ENCODE measurements at regions not wholly inside any gene's neighbourhood (a gene's known extent, or its start where the extent isn't known, plus 50 kb on each side); places are given as distances from the start of the nearest gene placed in this dataset.

DNA sequence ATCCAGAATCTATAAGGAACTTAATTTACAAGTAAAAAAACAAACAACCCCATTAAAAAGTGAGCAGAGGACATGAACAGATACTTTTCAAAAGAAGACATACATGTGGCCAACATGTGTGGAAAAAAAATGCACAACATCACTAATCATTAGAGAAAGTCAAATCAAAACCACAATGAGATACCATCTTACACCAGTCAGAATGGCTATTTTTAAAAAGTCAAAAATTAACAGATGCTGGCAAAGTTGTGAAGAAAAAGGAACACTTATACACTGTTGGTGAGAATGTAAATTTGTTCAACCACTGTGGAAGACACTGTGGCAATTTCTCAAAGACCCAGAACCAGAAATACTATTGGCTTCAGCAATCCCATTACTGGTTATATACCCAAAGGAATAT lies 830.0 kb upstream of the ALCAM start:
- intact Hi-C loops (cut with micrococcal nuclease), result no loop called here

DNA sequence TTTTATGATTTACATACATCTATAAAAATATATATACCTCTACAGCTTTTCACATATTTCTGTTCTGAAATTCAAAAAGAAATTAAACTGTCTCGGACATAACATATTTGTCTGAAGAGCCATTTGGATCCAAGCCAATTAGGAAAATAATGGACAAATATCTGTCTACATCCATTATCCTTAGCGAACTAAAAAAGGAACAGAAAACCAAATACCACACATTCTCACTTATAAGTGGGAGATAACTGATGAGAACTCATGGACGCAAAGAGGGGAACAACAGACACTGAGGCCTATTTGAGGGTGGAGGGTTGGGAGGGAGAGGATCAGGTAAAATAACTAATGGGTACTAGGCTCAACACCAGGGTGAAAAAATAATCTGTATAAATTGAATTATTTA lies 829.4 kb upstream of the ALCAM start:
- intact Hi-C loops (cut with micrococcal nuclease), result no loop called here

DNA sequence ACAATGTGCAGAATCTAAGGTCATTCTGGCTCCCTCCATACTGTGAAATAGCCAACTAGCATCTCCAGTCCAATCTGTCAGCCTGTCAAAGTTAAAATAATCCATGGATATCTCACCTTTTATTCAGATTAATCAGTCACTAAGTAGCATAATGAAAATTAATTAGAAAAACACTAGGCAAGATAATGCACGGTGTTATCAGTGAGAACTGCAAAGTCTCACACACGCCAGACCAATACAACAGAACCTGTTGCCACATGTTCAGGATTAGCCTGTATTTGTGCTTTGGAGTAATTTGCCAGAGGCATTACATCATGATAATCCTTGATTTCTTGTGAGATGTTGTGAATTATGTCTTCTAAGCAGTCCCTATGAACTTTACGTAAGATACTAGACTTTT lies 820.4 kb upstream of the ALCAM start:
- intact Hi-C loops (cut with micrococcal nuclease), result no loop called here

DNA sequence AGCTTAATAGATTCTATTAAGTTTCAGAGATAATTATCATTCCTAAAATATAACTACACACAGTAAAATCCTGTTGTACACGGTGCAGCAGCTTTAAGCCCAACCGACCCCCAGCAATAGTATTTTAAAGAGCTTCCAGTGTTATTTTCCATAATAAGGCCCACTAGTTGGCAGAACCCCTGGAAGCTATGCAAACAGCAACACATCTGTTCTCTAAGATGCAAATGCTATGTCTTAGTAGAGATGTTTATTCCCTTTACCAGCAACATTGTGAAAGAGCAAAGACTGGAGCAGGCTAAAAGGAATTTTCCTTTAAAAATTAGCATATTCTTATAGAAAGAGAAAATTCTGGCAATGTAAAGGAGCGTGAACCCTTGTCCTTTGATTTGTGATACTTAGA lies 819.7 kb upstream of the ALCAM start:
- intact Hi-C loops (cut with micrococcal nuclease), result no loop called here

DNA sequence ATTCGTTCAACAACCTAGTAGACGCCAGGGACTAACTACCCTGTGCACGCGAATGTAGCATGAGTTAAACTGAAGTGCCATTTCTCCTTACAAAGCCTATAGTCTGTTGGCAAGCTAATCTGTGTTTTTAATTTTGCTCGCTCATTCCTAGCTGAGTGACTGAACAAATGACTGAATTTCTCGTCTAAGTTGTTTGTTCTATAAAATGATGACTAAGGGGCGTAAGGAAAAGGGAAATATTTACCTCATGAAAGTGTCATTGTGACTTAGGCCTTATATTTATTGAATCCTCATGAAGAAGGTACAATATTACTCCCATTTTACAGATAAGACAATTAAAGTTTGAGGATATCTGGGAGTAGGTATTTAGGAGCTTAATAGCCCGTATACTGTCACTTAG lies 818.3 kb upstream of the ALCAM start:
- intact Hi-C loops (cut with micrococcal nuclease), result no loop called here

DNA sequence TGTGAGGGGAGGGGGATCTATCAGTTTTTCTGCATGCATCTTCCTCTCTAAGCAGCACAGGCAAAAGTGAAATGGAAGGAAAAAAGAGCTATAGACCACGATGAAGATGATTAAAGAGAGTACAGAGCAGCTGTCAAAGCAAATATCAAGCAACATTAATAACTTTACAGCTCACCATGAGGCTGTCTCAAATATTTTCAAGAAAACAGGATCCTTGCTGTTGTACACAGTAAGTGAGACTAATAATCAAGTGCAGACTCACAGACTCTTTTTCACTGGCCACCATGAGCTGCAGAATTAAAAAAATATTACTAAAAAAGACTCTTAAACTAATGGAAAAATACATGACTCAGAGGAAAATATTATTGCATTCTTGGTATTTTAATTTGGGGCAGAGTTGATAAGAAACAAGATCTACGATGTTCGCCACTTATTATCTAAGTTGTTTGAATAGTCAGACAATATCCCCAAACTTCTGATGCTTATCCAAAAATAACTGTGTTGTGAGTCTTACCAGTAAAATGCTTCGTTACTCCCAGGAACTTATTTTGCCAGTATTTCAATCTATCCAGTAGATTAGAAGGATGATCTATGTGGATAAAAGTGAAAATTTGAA lies 817.5 kb upstream of the ALCAM start:
- intact Hi-C loops (cut with micrococcal nuclease), result no loop called here

DNA sequence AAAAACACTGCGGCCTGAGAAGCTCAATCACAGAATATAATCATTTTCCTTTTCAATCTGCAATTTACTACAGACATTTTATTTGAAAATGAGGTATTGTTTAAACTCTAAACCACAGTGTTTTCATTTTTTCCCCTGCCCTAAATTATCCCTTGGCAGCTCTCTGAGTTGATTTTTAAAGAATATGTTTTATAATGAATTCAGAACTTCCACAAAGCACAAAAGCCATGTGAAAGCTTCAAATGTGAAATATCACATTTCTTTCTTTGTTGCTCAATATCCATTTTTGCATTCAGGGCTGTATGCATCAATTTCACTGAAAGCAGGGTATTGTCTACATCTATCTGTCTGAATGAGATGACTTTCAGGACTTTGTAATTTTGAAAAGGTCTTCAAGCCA lies 813.6 kb upstream of the ALCAM start:
- intact Hi-C loops (cut with micrococcal nuclease), result no loop called here

DNA sequence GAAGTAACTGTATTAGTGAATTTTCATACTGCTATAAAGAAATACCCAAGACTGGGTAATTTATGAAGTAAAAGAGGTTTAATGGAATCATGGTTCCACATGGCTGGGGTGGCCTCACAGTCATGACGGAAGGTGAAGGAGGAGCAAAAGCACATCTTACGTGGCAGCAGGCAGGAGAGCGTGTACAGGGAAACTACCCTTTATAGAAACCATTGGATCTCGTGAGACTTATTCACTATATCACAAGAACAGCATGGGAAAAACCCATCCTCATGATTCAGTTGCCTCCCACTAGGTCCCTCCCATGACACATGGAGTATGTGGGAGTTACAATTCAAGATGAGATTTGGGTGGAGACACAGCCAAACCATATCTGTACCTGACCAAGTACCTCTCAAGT lies 812.3 kb upstream of the ALCAM start:
- intact Hi-C loops (cut with micrococcal nuclease), result no loop called here

DNA sequence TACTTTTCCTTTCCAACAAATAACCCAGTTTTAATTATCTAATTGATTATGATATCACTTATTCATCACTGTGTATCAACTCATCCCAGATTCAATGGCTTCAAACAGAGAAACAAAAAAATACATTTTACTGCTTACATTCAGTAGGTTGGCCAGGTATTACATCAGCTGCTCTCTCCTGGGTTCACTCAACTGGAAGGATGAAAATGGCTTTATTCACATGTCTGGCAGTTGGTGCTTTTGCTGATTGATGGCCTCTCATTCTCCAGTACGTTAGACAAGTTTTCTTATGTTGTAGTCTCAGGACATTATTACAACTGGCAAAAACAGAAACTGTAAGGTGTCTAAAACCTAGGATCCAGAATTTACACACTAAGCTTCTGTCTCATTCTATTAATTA lies 811.0 kb upstream of the ALCAM start:
- intact Hi-C loops (cut with micrococcal nuclease), result no loop called here

DNA sequence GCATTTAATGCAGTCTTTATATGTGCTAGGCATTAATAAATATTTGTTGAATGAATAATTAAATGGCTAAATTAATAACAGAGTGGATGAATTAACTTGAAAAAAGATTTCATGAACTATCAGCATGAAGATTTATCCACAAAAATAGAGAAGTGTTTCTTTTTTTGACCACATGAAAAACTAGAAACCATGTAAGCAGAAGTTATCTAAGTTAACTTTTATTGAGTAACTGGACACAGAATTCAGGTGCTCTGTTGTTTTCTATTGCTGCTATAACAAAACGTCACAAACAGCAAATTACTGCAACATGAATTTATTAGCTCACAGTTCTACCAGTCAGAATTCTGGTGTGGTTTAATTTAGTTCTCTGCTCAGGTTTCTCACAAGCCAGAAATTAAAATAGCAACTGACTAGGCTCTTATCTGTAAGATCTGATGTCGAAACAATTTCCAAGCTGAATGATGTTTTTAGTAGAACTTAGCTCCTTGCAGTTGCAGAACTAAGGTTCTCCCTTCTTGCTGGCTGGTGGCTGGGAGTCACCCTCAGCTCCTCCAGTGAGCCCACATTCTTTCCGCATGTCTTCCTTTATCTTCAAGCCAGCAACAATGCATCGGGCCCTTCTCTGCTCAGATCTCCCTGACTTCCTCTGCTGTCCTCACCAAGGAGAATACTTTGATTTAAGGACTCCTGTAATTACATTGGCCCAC lies 810.2 kb upstream of the ALCAM start:
- intact Hi-C loops (cut with micrococcal nuclease), result no loop called here

DNA sequence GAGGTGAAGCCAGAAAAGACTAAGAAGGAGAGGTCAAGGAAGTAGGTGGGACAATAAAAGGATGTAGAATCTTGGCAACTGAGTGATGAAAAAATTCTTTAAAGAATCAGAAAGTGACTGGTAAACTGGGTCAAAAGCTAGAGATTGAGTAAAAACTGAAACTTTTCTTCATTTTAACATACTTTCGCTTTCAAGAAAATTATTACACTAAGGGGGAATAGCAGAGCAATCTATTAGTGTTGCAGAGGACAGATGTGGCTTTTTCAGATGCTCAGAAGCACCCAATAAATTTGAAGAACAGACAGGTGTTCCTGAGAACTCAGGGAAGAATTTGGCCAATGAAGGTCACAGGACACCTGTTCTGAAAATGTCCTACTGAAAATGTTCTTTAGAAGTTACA lies 805.4 kb upstream of the ALCAM start:
- intact Hi-C loops (cut with micrococcal nuclease), result no loop called here

DNA sequence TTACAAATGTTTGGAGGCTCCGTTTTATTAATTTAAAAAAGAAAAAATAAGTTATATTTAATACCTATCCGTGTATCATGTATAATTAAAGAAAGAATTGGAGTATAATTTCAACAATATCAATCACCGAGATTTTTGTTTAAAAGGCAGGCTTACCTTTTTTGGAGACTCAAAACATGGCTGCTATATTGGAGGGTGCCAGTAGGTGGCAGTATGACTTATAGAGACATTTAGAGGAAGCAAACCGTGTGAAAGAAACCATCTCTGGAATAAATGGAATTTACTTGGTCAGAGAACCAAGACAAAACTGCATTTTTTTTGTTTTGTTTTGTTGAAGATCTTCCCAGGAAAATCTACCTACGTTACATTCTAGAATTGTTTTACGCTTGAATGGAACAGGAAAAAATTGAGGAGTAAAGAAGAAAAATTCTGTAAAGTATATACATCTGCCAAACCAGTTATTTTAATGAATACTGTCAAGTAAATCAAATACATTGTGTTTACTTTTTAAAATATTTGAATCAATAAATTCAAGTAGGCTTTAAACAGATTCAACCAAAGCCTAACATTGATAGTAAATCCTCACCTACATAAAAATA lies 802.6 kb upstream of the ALCAM start:
- intact Hi-C loops (cut with micrococcal nuclease), result loop anchor here (1.0 kb wide), 2 partner anchors 805 to 955 kb away; no protein-coding TSS in a partner anchor

DNA sequence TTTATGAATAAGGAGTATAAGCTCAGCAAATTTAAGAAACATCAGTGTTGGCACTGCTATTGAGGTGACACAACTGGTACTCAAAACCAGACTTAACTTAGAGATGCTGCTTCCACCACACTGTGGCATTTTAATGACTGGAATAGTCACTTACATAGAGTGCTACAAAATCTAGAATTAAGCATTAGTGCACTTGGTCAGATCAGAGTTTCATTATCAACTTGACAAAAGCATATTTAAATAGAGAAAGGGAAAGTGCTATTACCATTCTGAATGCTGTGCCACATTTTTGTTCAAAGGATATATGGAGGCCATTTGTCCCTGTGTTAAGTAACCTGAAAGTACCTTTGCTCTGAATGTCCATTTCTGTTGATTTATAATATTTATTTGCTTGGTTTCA lies 800.7 kb upstream of the ALCAM start:
- intact Hi-C loops (cut with micrococcal nuclease), result no loop called here

DNA sequence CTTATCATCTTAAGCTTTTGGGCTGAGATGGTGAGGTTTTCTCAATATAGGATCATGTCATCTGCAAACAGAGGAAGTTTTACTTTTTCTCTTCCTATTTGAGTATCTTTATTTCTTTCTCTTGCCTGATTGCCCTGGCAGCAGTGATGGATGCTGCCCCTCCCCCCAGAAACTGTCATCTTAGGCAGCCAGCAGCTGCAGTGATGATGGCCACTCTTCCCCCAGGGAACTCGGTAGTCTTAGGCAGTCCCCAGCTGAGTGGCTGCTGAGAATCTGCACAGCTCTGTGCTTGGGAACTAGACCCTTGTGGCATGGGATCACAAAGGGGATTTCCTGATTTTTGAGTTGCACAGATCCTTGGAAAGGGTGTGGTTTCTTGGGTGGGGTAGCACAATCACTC lies 791.1 kb upstream of the ALCAM start:
- intact Hi-C loops (cut with micrococcal nuclease), result no loop called here

DNA sequence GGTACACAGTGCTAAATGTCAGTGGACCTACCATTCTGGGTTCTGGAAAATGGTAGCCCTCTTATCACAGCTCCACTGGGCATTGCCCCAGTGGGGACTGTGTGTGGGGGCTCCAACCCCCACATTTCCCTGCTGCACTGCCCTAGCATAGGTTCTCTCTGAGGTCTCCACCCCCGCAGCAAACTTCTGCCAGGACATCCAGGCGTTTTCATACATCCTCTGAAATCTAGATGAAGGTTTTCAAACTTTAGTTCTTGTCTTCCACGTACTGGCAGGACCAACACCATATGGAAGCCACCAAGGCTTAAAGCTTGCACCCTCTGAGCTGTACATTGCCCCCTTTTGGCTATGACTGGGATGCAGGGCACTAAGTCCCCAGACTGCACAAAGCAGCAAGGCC lies 788.2 kb upstream of the ALCAM start:
- intact Hi-C loops (cut with micrococcal nuclease), result no loop called here

DNA sequence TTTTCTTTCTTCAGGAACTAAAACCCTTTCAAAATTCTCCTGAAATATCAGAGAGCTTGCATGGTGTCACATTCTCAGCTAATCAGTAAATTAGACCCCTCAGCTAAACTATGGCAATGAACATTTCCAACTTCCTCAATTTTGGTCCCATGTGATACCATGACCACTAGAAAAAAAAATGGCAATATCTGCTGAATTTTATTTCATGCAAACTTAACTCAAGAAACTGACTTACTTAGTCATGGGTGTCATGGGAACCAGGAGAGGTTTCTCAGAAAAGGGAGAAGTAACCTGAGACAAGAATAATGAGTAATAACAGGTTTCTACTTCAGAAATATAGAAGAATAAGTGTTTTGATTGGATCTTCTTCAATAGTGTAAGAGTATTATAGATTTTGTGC lies 784.6 kb upstream of the ALCAM start:
- intact Hi-C loops (cut with micrococcal nuclease), result no loop called here

DNA sequence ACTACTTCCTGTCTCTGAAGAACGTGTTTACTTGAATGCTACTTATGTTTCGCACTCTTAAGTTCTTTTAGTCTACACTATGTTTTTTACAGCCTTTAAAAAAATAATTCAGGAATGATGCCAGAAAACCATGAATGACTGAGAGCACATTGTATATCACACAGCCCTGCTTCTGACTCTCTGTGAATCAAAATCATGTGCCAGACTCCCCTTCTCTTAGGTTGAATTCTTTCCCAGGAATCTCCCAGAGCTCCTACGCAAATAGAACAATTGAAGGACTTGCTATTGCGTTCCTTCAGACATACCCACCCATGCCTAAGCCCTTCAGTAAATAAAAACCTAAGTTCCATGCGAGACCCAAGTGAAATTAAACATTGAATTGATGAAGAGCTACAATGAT lies 782.0 kb upstream of the ALCAM start:
- intact Hi-C loops (cut with micrococcal nuclease), result no loop called here

DNA sequence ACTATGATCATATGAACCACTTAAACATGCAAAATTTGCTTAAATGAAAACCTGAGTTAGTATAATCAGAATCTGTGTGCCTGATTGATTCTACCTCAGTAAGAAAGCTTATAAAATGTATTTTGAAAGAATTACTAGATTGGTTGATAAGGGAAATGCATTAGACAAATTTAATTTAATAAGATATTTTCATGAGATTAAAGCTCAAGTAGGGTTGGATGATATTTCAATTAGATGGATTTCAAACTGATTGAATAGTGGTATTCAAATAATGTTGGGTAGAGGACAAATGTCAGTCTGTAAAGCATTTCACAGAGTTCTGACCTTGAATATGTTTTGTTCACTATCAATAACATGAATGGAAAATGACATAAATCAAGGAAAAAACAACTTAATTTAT lies 780.4 kb upstream of the ALCAM start:
- intact Hi-C loops (cut with micrococcal nuclease), result no loop called here

DNA sequence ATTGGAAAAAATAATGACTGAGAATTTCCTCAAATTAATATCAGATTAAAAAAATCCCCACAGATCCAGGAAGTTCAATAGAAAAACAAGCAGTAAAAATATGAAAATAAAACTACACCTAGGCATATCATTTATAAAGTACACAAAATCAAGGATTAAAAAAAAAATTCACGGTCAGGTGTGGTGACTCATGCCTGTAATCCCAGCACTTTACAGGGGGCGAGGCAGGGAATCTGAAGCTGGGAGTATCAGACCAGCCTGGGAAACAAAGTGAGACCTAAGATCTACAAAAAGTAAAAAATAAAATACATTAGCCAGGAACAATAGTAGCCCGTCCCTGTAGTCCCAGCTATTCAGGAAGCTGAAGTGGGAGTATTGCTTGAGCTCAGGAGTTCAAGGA lies 778.3 kb upstream of the ALCAM start:
- intact Hi-C loops (cut with micrococcal nuclease), result no loop called here

DNA sequence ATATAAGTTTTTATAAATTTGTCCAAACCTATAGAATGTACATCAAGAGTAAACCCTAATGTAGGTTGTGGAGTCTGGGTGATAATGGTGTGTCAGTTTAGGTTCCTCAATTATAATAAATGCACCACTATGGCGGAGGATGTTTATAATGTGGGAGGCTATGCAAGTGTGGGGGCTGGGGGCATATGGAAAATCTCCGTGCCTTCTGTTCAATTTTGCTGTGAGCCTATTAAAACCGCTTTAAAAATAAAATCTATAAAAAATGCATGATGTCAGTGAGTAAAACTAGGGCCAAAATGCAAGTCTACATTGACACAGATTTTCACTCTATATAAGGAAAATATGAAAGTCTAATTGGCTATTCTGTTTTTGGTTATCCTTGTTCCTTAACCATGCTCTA lies 774.9 kb upstream of the ALCAM start:
- intact Hi-C loops (cut with micrococcal nuclease), result no loop called here

DNA sequence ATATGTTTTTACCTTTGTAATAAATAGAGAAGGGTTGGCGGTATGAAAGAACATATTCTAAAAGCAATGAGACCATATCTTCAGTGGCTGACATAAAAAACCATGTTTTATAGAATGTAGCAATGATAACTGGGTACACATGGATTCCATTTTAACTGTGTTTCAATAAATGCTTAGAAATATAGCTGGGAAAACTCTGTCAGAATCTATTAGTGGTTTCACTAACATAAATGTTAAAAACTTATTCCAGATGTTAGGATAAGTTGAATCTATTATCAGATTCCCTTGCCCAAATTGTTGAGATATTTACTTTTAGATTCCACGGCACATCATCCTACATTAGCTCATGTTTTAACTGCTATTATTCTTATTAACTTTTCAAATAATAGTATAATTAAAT lies 772.2 kb upstream of the ALCAM start:
- intact Hi-C loops (cut with micrococcal nuclease), result no loop called here

DNA sequence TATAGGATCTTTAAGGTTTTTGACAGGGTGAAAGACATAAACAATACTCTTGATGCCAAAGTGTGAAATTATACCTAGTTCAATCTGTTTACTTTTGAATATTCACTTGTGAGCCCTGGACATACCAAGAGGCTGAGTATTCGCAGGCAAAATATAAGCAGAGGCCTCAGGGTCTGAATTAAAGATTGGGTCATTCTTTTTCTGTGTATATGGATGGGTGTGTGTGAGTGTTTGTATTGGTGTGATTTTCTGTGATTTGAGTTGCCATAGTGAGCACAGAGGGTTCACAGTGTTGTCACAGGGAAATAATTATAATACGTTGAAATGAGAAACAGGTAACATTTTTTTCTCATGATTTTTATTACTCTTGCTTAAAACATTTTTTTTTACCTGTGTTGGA lies 770.7 kb upstream of the ALCAM start:
- intact Hi-C loops (cut with micrococcal nuclease), result loop anchor here (1.0 kb wide), 2 partner anchors 773 to 922 kb away; no protein-coding TSS in a partner anchor

DNA sequence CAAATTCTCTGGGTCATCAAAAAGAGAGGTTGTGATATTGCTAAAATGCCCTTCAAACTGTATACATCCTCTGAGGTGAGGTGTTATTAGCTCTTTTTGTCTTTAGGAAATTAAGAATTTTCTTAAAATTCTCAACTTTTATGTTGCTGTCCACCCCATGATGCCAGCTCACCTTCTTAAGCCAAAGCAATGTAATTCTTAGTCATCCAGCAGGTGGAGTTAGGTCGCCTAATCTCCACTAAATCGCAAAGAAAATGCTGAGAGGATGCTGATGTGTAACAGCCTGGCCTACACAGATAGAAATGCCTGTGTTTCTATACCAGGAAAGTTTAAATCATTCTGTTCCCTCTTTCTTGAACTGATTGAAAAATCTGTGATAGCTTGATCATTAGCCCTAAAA lies 770.2 kb upstream of the ALCAM start:
- intact Hi-C loops (cut with micrococcal nuclease), result loop anchor here (1.0 kb wide), 2 partner anchors 773 to 922 kb away; no protein-coding TSS in a partner anchor
